Neural progenitor cell (in vitro differentiated cells): ENCODE measurements at regions not wholly inside any gene's neighbourhood (a gene's known extent, or its start where the extent isn't known, plus 50 kb on each side); places are given as distances from the start of the nearest gene placed in this dataset.

Experiments used
- DNase-seq: peaks from one replicate; pipeline ENCODE4 v3.0.0-alpha.2; 2016; ENCODE audit warnings: low spot score
- H2AFZ ChIP-seq: fragments of 200-600 bp; sonication (generic); replicated peaks from 2 replicates; pipeline ENCODE4 v1.6.1; 2016; ENCODE audit warnings: antibody characterized with exemption
- H3F3A ChIP-seq: fragments of 200-600 bp; sonication (generic); 2 replicates; pipeline ENCODE4 v1.6.1; 2016; ENCODE audit warnings: antibody characterized with exemption, low read depth
- H3K27ac ChIP-seq: fragments of 200-600 bp; sonication (generic); 2 replicates; pipeline ENCODE4 v1.5.1; 2016; ENCODE audit warnings: mild to moderate bottlenecking
- H3K27me3 ChIP-seq: fragments of 200-600 bp; sonication (generic); 2 replicates; pipeline ENCODE4 v1.6.1; 2016; ENCODE audit warnings: mild to moderate bottlenecking, moderate library complexity
- H3K36me3 ChIP-seq: fragments of 200-600 bp; sonication (generic); 2 replicates; pipeline ENCODE4 v1.5.1; 2016
- H3K4me1 ChIP-seq: fragments of 200-600 bp; sonication (generic); 2 replicates; pipeline ENCODE4 v1.6.1; 2016; ENCODE audit warnings: mixed run types
- H3K4me2 ChIP-seq: fragments of 200-600 bp; sonication (generic); 2 replicates; pipeline ENCODE4 v1.6.1; 2016
- H3K4me3 ChIP-seq: fragments of 200-600 bp; sonication (generic); 2 replicates; pipeline ENCODE4 v1.5.1; 2016
- H3K79me2 ChIP-seq: fragments of 200-600 bp; sonication (generic); 2 replicates; pipeline ENCODE4 v1.6.1; 2016; ENCODE audit warnings: low read depth
- H3K9ac ChIP-seq: fragments of 200-600 bp; sonication (generic); 2 replicates; pipeline ENCODE4 v1.6.1; 2016
- H3K9me3 ChIP-seq: fragments of 200-600 bp; sonication (generic); 2 replicates; pipeline ENCODE4 v1.5.1; 2016; ENCODE audit warnings: low read depth
- H4K20me1 ChIP-seq: fragments of 200-600 bp; sonication (generic); 2 replicates; pipeline ENCODE4 v1.6.1; 2016; ENCODE audit warnings: low read depth
- H3K27ac Mint-ChIP-seq: 3 replicates; pipeline ENCODE4 v1.8.0; 2021; ENCODE audit warnings: mixed read lengths
- H3K27me3 Mint-ChIP-seq: 2 replicates; pipeline ENCODE4 v1.8.0; 2022; ENCODE audit warnings: low read depth, mild to moderate bottlenecking, inconsistent platforms, moderate library complexity, mixed read lengths; ENCODE audit not compliant: insufficient read depth
- H3K36me3 Mint-ChIP-seq: 3 replicates; pipeline ENCODE4 v1.8.0; 2021; ENCODE audit warnings: mixed read lengths
- H3K4me1 Mint-ChIP-seq: 3 replicates; pipeline ENCODE4 v1.8.0; 2021; ENCODE audit warnings: mixed read lengths
- H3K4me3 Mint-ChIP-seq: 3 replicates; pipeline ENCODE4 v1.8.0; 2021; ENCODE audit warnings: mild to moderate bottlenecking, moderate library complexity, mixed read lengths
- H3K9me3 Mint-ChIP-seq: 3 replicates; pipeline ENCODE4 v1.8.0; 2020; ENCODE audit warnings: mixed read lengths
- CTCF ChIP-seq: fragments of 200-600 bp; sonication (generic); IDR thresholded peaks from 2 replicates; pipeline ENCODE4 v1.5.1; 2017; ENCODE audit warnings: antibody characterized with exemption, mild to moderate bottlenecking
- EZH2 ChIP-seq: fragments of 200-600 bp; sonication (generic); IDR thresholded peaks from 2 replicates; pipeline ENCODE4 v1.6.1; 2017; ENCODE audit warnings: antibody characterized with exemption, mild to moderate bottlenecking, moderate library complexity
- EZH2phosphoT487 ChIP-seq: fragments of 200-600 bp; sonication (generic); IDR thresholded peaks from 2 replicates; pipeline ENCODE4 v1.6.1; 2017; ENCODE audit warnings: antibody characterized with exemption

- H3K27ac Mint-ChIP-seq, result no peak overlapping the region
- peaks cover 6% of the 10 kb centered on the region for H3K27me3 Mint-ChIP-seq
- H3K9me3 ChIP-seq, result peaks cover 6% of the 10 kb centered on the region
- H3K4me1 ChIP-seq, result peaks cover 4% of the 10 kb centered on the region
- no peak overlapping the region for H3K27ac ChIP-seq
- H4K20me1 ChIP-seq, result no peaks in the 10 kb centered on the region
- H3K4me2 ChIP-seq, result no peak overlapping the region
- no peak for DNase-seq
- no peaks in the 10 kb centered on the region for H3K27me3 ChIP-seq
- H2AFZ ChIP-seq, result no peak overlapping the region
- no peak overlapping the region for H3K9ac ChIP-seq
- peaks cover 4% of the 10 kb centered on the region for H3F3A ChIP-seq
- no peak overlapping the region for H3K4me3 Mint-ChIP-seq
- TF ChIP-seq EZH2 (no peak), EZH2phosphoT487 (no peak), CTCF (no peak)
- H3K4me1 Mint-ChIP-seq, result peaks cover 4% of the 10 kb centered on the region
- H3K36me3 ChIP-seq, result no peaks in the 10 kb centered on the region
- H3K4me3 ChIP-seq, result no peak overlapping the region
- H3K79me2 ChIP-seq, result no peaks in the 10 kb centered on the region
- peaks cover 29% of the 10 kb centered on the region for H3K9me3 Mint-ChIP-seq
- peaks cover 4% of the 10 kb centered on the region for H3K36me3 Mint-ChIP-seq
These were observed 207.9 kb upstream of the SLC38A2 start for GRCh38 chr12:46580445-46580844.

- Mint-ChIP-seq H3K4me3 (no peak overlapping the region), H3K27ac (no peak overlapping the region)
- no peaks in the 10 kb centered on the region for H4K20me1 ChIP-seq
These were observed 206.9 kb upstream of the SLC38A2 start for GRCh38 chr12:46579474-46579873.

GRCh38 chr12:46578190-46578982 is 205.8 kb upstream of the SLC38A2 start:
- Mint-ChIP-seq H3K4me3 (no peak overlapping the region), H3K27ac (no peak overlapping the region), H3K36me3 (no peaks in the 10 kb centered on the region), H3K27me3 (peaks cover 6% of the 10 kb centered on the region), H3K9me3 (peaks cover 14% of the 10 kb centered on the region), H3K4me1 (peaks cover 2% of the 10 kb centered on the region)
- Histone ChIP-seq H3K36me3 (no peaks in the 10 kb centered on the region), H3K4me2 (no peak overlapping the region), H2AFZ (no peak overlapping the region), H3K9ac (no peak overlapping the region), H3K4me1 (no peaks in the 10 kb centered on the region), H3K79me2 (no peaks in the 10 kb centered on the region), H3K9me3 (no peaks in the 10 kb centered on the region), H3K27ac (no peak overlapping the region), H4K20me1 (no peaks in the 10 kb centered on the region), H3F3A (no peaks in the 10 kb centered on the region), H3K4me3 (no peak overlapping the region), H3K27me3 (no peaks in the 10 kb centered on the region)
- DNase-seq, result no peak
- TF ChIP-seq CTCF, result no peak

More at GRCh38 chr12:46579474-46579873, 206.9 kb upstream of the SLC38A2 start:
- no peaks in the 10 kb centered on the region for H3K4me1 ChIP-seq
- Mint-ChIP-seq H3K4me1 (peaks cover 2% of the 10 kb centered on the region), H3K36me3 (peaks cover under 1% of the 10 kb centered on the region), H3K9me3 (peaks cover 24% of the 10 kb centered on the region), H3K27me3 (peaks cover 6% of the 10 kb centered on the region)
- H3K4me2 ChIP-seq, result no peak overlapping the region
- DNase-seq, result no peak
- H2AFZ ChIP-seq, result no peak overlapping the region
- no peaks in the 10 kb centered on the region for H3F3A ChIP-seq
- H3K4me3 ChIP-seq, result no peak overlapping the region
- H3K27me3 ChIP-seq, result no peaks in the 10 kb centered on the region
- H3K9me3 ChIP-seq, result peaks cover 6% of the 10 kb centered on the region
- TF ChIP-seq CTCF (no peak), EZH2 (no peak), EZH2phosphoT487 (no peak)
- no peak overlapping the region for H3K9ac ChIP-seq
- H3K27ac ChIP-seq, result no peak overlapping the region
- no peaks in the 10 kb centered on the region for H3K79me2 ChIP-seq
- H3K36me3 ChIP-seq, result no peaks in the 10 kb centered on the region
